GM19397 (cell line): ENCODE measurements at regions not wholly inside any gene's neighbourhood (a gene's known extent, or its start where the extent isn't known, plus 50 kb on each side); places are given as distances from the start of the nearest gene placed in this dataset.
A peak's percentile ranks its signal among the peaks of the same experiment; 100 is the strongest.
"Not testable (repeated sequence)": the region's sequence is repeated elsewhere in the genome, so short reads cannot be mapped to it uniquely, and the experiment has no call there.

ENCODE experiments used
- ATAC-seq: cut with Tn5 transposase; IDR thresholded peaks from one replicate; pipeline ENCODE4 v1.9.1; 2021; ENCODE audit warnings: mild to moderate bottlenecking, moderate library complexity; ENCODE audit not compliant: unreplicated experiment

- peak; percentile 94 for ATAC-seq
Measured at GRCh38 chr17:30731210-30732132, 93.0 kb downstream of the CRLF3 start.

GRCh38 chr17:30730837-30731209, 93.7 kb downstream of the CRLF3 start:
- ATAC-seq: not testable (repeated sequence)

GRCh38 chr17:30730171-30730836, 94.2 kb downstream of the CRLF3 start:
- ATAC-seq: not testable (repeated sequence)

GRCh38 chr17:30729471-30730170, 94.9 kb downstream of the CRLF3 start:
- ATAC-seq: not testable (repeated sequence)

- ATAC-seq: not testable (repeated sequence)
Measured at GRCh38 chr17:30727517-30727916, 97.0 kb downstream of the CRLF3 start.

- ATAC-seq: not testable (repeated sequence)
Measured at GRCh38 chr17:30726734-30727133, 97.8 kb downstream of the CRLF3 start.

GRCh38 chr17:30726310-30726709, 98.2 kb downstream of the CRLF3 start:
- ATAC-seq: not testable (repeated sequence)

- not testable (repeated sequence) for ATAC-seq
Measured at GRCh38 chr17:30724034-30724650, 100.3 kb downstream of the CRLF3 start.

GRCh38 chr17:30722114-30722780, 102.2 kb downstream of the CRLF3 start:
- ATAC-seq: not testable (repeated sequence)

- not testable (repeated sequence) for ATAC-seq
Measured at GRCh38 chr17:30720971-30721370, 103.5 kb downstream of the CRLF3 start.

- ATAC-seq: no peak
Measured at GRCh38 chr17:30720013-30720471, 104.5 kb downstream of the CRLF3 start.

GRCh38 chr17:30719131-30719973, 105.1 kb downstream of the CRLF3 start:
- ATAC-seq: not testable (repeated sequence)

GRCh38 chr17:30718691-30719090, 105.8 kb downstream of the CRLF3 start:
- not testable (repeated sequence) for ATAC-seq

- ATAC-seq: not testable (repeated sequence)
Measured at GRCh38 chr17:30718099-30718447, 106.4 kb downstream of the CRLF3 start.

- no peak for ATAC-seq
Measured at GRCh38 chr17:30717291-30718098, 107.0 kb downstream of the CRLF3 start.

GRCh38 chr17:30716461-30717290, 107.8 kb downstream of the CRLF3 start:
- no peak for ATAC-seq

- ATAC-seq: peak; percentile 50
Measured at GRCh38 chr17:30714825-30715622, 109.5 kb downstream of the CRLF3 start.
